Fibroblast of villous mesenchyme (primary cell): ENCODE measurements at regions not wholly inside any gene's neighbourhood (a gene's known extent, or its start where the extent isn't known, plus 50 kb on each side); places are given as distances from the start of the nearest gene placed in this dataset.
"Not testable (repeated sequence)": the region's sequence is repeated elsewhere in the genome, so short reads cannot be mapped to it uniquely, and the experiment has no call there.

Source experiments
- DNase-seq: peaks from one replicate; pipeline ENCODE4 v3.0.0-alpha.2; 2010; ENCODE audit warnings: low read depth
- H3K4me3 ChIP-seq: 2 replicates; pipeline ENCODE4 v1.5.1; 2011; ENCODE audit warnings: low read depth, mild to moderate bottlenecking, low read length
- TF ChIP-seq, protein P1 (sequence below): IDR thresholded peaks from 2 replicates; pipeline ENCODE4 v1.5.1; 2012; ENCODE audit warnings: low read depth, mild to moderate bottlenecking, low read length; ENCODE audit not compliant: insufficient read depth

DNA sequence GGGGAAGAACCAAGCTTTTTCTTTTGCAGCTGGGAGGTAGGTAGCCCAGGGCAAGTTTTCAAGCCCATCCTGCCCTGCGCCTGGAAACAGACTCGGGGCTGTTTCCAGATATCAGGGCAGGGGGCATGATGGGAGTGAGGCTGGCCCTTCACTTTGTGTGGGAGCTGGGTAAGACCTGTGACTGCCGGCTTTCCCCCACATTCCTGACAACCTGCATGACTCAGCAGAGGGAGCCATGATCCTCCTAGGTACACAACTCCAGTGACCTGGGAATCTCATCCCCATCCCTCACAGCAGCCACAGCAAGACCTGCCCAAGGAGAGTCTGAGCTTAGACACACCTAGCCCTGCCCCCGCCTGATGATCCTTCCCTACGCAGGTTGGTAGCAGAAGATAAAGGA, 280.8 kb downstream of the SOX4 start:
- TF ChIP-seq, protein P1, sequence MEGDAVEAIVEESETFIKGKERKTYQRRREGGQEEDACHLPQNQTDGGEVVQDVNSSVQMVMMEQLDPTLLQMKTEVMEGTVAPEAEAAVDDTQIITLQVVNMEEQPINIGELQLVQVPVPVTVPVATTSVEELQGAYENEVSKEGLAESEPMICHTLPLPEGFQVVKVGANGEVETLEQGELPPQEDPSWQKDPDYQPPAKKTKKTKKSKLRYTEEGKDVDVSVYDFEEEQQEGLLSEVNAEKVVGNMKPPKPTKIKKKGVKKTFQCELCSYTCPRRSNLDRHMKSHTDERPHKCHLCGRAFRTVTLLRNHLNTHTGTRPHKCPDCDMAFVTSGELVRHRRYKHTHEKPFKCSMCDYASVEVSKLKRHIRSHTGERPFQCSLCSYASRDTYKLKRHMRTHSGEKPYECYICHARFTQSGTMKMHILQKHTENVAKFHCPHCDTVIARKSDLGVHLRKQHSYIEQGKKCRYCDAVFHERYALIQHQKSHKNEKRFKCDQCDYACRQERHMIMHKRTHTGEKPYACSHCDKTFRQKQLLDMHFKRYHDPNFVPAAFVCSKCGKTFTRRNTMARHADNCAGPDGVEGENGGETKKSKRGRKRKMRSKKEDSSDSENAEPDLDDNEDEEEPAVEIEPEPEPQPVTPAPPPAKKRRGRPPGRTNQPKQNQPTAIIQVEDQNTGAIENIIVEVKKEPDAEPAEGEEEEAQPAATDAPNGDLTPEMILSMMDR: no peak
- no peak overlapping the region for H3K4me3 ChIP-seq
- no peak for DNase-seq

DNA sequence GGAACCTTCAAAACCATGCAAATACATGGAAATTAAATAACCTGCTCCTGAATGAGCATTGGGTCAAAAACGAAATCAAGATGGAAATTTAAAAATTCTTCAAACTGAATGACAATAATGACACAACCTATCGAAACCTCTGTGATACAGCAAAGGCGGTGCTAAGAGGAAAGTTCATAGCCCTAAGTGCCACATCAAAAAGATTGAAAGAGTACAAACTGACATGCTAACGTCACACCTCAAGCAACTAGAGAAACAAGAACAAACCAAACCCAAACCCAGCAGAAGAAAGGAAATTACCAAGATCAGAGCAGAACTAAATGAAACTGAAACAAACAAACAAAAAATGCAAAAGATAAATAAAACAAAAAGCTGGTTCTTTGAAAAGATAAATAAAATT, 283.5 kb downstream of the SOX4 start:
- not testable (repeated sequence) for H3K4me3 ChIP-seq, DNase-seq

DNA sequence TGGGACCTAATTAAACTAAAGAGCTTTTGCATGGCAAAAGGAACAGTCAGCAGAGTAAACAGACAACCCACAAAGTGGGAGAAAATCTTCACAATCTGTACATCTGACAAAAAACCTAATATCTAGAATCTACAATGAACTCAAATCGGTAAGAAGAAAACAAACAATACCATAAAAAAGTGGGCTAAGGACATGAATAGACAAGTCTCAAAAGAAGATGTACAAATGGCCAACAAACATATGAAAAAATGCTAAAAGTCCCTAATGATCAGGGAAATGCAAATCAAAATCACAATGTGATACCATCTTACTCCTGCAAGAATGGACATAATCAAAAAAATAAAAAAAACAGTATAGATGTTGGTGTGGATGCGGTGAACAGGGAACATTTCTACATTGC, 286.7 kb downstream of the SOX4 start:
- not testable (repeated sequence) for DNase-seq, H3K4me3 ChIP-seq

DNA sequence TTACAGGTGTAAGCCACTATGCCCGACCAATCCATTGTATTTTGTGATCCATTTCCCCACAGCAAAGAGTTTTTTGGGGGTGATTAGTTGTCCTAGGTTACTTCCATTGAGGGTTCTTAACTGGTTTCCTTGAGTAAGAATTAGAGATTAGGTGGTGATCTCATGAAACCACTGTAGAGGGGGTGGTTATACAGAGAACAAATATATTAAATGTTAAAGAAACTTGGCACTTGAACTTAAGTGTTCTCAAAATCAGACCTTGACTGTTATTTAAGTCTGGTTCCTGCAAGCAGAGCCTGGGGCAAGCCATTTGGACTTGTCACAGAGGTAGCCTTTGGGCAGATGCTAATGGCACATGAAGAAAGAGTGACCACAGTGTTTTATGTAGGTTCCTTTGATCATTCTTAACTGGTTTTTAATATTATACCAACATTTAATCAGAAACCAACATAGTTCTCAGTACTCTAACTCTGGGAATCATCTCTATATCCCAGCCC, 288.5 kb downstream of the SOX4 start:
- TF ChIP-seq, protein P1: no peak
- DNase-seq: no peak
- H3K4me3 ChIP-seq: no peak overlapping the region

DNA sequence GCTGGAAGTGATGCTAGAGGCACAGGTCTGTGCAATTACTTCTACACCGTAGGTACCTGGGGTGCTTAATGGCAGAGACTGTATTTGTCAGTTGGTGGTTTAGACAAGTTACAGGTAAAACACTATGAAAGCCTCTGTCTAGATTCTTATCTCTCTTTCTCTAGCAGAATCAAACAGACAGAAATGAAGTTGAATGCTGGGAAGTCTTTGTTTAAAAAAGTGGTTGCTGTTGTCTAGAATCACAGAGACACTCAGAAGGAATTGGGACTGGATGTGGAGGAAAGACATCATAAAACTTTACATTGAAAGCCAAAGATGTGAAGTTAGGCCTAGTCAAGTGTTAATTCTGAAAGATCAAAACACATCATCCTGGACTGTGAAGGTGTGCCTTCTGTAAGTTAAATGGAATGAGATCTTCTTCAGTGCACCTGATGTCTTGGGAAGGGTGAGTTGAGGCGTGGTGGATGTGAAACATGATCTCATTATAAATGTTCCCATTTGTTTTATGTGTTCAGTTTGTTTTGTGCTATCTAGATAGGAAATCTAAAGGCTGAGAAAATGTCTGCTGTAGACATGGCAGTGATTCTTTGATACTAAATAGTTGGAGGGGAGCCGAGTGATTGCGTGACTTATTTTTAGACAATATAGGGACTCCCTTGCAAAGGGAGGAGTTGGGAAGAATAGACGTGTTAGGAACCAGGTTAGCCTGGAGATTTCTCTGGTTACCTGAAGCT, 290.2 kb downstream of the SOX4 start:
- TF ChIP-seq, protein P1: no peak

DNA sequence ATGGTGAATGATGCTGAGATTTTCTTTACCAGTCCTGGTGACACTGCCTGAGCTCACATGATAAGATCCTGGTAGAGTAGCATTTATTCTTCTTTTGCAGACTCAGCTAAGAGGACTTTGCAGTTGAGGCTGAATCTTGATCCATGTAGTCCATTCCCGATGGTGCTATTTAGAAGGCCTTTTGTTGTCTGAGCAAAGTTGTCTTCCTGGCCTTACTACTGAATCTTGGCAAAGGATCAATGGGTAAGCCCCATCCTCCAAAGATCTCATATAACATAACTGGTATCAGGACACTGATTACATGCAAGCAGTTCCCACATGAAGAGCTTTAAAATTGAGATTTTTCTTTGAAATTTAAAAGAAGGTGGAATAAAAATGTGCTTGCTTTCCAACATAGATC, 291.6 kb downstream of the SOX4 start:
- DNase-seq: no peak
- TF ChIP-seq, protein P1: no peak
- H3K4me3 ChIP-seq: no peak overlapping the region

More for the DNA sequence above, 290.2 kb downstream of the SOX4 start:
- DNase-seq: no peak
- H3K4me3 ChIP-seq: no peak overlapping the region

DNA sequence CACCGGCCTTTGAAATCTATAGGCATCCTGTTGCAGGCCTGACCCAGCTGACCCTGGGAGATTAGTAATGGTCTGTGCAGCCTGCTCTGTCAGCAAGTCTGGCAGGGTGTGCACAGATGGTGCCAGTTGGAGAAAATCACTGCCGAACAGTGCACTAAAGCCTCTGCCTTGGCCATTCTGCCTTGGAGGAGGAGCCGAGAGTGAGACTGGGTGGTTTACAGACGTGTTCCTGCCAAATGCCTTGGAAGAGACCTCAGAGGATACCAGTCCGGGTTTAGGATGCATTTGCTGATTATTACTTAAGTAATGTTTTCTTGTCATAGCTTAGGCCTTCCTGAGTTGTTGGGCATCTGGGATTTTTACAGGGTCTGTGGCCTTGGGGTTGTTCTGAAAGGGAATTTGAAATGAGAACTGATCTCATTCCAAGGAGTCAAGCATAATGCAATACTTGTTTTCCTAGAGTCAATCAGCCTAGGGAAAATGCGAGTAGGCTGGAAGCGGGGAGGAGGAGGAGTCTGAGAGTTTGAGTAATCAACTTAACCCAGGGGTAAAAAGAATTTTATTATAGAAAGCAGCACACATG, 292.1 kb downstream of the SOX4 start:
- peak; percentile 88 for DNase-seq
- TF ChIP-seq, protein P1: no peak
- H3K4me3 ChIP-seq: no peak overlapping the region
